HL-60 (cell line): ENCODE measurements at regions not wholly inside any gene's neighbourhood (a gene's known extent, or its start where the extent isn't known, plus 50 kb on each side); places are given as distances from the start of the nearest gene placed in this dataset.
"Not testable (repeated sequence)": the region's sequence is repeated elsewhere in the genome, so short reads cannot be mapped to it uniquely, and the experiment has no call there.

ENCODE experiments used
- DNase-seq, 2 experiments: peaks; one replicate each; pipeline ENCODE4 v3.0.0-alpha.2; 2010 to 2020; ENCODE audit warnings: low read depth in 1 of 2, low spot score in 1 of 2
- H3K27ac ChIP-seq: fragments of 250-450 bp; sonication (Bioruptor Pico); replicated peaks from 2 replicates; pipeline ENCODE4 v1.5.1; 2020; ENCODE audit warnings: mild to moderate bottlenecking, moderate library complexity
- H3K27me3 ChIP-seq: fragments of 250-450 bp; sonication (Bioruptor Pico); 2 replicates; pipeline ENCODE4 v1.5.1; 2021; ENCODE audit warnings: mild to moderate bottlenecking, moderate library complexity; ENCODE audit not compliant: insufficient read depth, poor library complexity, severe bottlenecking
- H3K4me3 ChIP-seq: replicated peaks from 2 replicates; pipeline ENCODE4 v1.5.1; 2011; ENCODE audit warnings: mild to moderate bottlenecking, control low read depth, low read length; ENCODE audit not compliant: insufficient read depth
- CTCF ChIP-seq: IDR thresholded peaks from one replicate; pipeline ENCODE4 v1.5.1; 2011; ENCODE audit warnings: low read length, control low read depth, inconsistent platforms; ENCODE audit not compliant: insufficient read depth
- GABPA ChIP-seq: IDR thresholded peaks from 2 replicates; pipeline ENCODE4 v1.6.1; 2012; ENCODE audit warnings: low read depth
- POLR2AphosphoS5 ChIP-seq: IDR thresholded peaks from 2 replicates; pipeline ENCODE4 v1.6.1; 2012; ENCODE audit warnings: low read depth
- REST ChIP-seq: IDR thresholded peaks from 2 replicates; pipeline ENCODE4 v1.6.1; 2012; ENCODE audit warnings: low read depth; ENCODE audit not compliant: insufficient replicate concordance
- SPI1 ChIP-seq: IDR thresholded peaks from 2 replicates; pipeline ENCODE4 v1.6.1; 2012; ENCODE audit warnings: low read depth, mild to moderate bottlenecking, borderline replicate concordance

GRCh38 chr6:158881884-158882283 lies 62.7 kb upstream of the EZR start:
- H3K27me3 ChIP-seq, DNase-seq, H3K4me3 ChIP-seq, H3K27ac ChIP-seq: not testable (repeated sequence)

GRCh38 chr6:158881276-158881675 lies 62.1 kb upstream of the EZR start:
- H3K27ac ChIP-seq, DNase-seq, H3K27me3 ChIP-seq, H3K4me3 ChIP-seq: not testable (repeated sequence)

- H3K4me3 ChIP-seq: no peak overlapping the region
- H3K27ac ChIP-seq: no peak overlapping the region
- no peak for TF ChIP-seq CTCF
- no peak for TF ChIP-seq POLR2AphosphoS5
- TF ChIP-seq SPI1: no peak
- TF ChIP-seq GABPA: no peak
- TF ChIP-seq REST: no peak
- no peaks in the 10 kb centered on the region for H3K27me3 ChIP-seq
- no peak for DNase-seq
Measured at GRCh38 chr6:158879180-158879579, 60.0 kb upstream of the EZR start.

- Histone ChIP-seq H3K4me3 (no peak overlapping the region), H3K27ac (no peak overlapping the region), H3K27me3 (no peaks in the 10 kb centered on the region)
- TF ChIP-seq REST: no peak
- TF ChIP-seq GABPA: no peak
- no peak for TF ChIP-seq POLR2AphosphoS5
- TF ChIP-seq CTCF: no peak
- no peak for TF ChIP-seq SPI1
- no peak for DNase-seq
Measured at GRCh38 chr6:158877716-158878115, 58.5 kb upstream of the EZR start.

GRCh38 chr6:158876886-158877285 lies 57.7 kb upstream of the EZR start:
- H3K4me3 ChIP-seq: no peak overlapping the region
- no peak overlapping the region for H3K27ac ChIP-seq
- TF ChIP-seq GABPA (no peak), CTCF (no peak), POLR2AphosphoS5 (no peak), SPI1 (no peak), REST (no peak)
- no peaks in the 10 kb centered on the region for H3K27me3 ChIP-seq
- no peak for DNase-seq
